ENCODE measurements at regions not wholly inside any gene's neighbourhood (a gene's known extent, or its start where the extent isn't known, plus 50 kb on each side); places are given as distances from the start of the nearest gene placed in this dataset.
A peak's percentile ranks its signal among the peaks of the same experiment; 100 is the strongest.

GRCh38 chr4:24719615-24720014, 75.8 kb upstream of the SOD3 start:
- DNase-seq, result no peak

- peak; percentile 24 for DNase-seq
These were observed 74.9 kb upstream of the SOD3 start for GRCh38 chr4:24720436-24720835.

GRCh38 chr4:24720979-24721378, 74.4 kb upstream of the SOD3 start:
- DNase-seq, result no peak

- DNase-seq, result no peak
These were observed 73.3 kb upstream of the SOD3 start for GRCh38 chr4:24722026-24722568.

GRCh38 chr4:24727390-24728224, 67.8 kb upstream of the SOD3 start:
- DNase-seq, result no peak

- peak; percentile 10 for DNase-seq
These were observed 66.1 kb upstream of the SOD3 start for GRCh38 chr4:24729119-24729730.

GRCh38 chr4:24730256-24731001, 64.9 kb upstream of the SOD3 start:
- DNase-seq, result no peak

GRCh38 chr4:24731448-24731847, 63.9 kb upstream of the SOD3 start:
- DNase-seq, result no peak

- no peak for DNase-seq
These were observed 60.9 kb upstream of the SOD3 start for GRCh38 chr4:24734511-24734910.

- DNase-seq, result no peak
These were observed 59.3 kb upstream of the SOD3 start for GRCh38 chr4:24736066-24736465.

- DNase-seq, result no peak
These were observed 53.5 kb upstream of the SOD3 start for GRCh38 chr4:24741910-24742309.

GRCh38 chr4:24742335-24742734, 53.0 kb upstream of the SOD3 start:
- DNase-seq, result no peak

- DNase-seq, result no peak
These were observed 52.6 kb upstream of the SOD3 start for GRCh38 chr4:24742773-24743172.

GRCh38 chr4:24743206-24743605, 52.2 kb upstream of the SOD3 start:
- no peak for DNase-seq

- no peak for DNase-seq
These were observed 51.4 kb upstream of the SOD3 start for GRCh38 chr4:24743927-24744326.

- DNase-seq, result no peak
These were observed 50.0 kb upstream of the SOD3 start for GRCh38 chr4:24745172-24745895.
